GM19238 (cell line): ENCODE measurements at regions not wholly inside any gene's neighbourhood (a gene's known extent, or its start where the extent isn't known, plus 50 kb on each side); places are given as distances from the start of the nearest gene placed in this dataset.
"Not testable (repeated sequence)": the region's sequence is repeated elsewhere in the genome, so short reads cannot be mapped to it uniquely, and the experiment has no call there.

ENCODE experiments used
- DNase-seq: peaks from one replicate; pipeline ENCODE4 v3.0.0; 2011; ENCODE audit warnings: low spot score; ENCODE audit not compliant: insufficient read length

GRCh38 chr4:181811550-181811949 lies 431.7 kb upstream of the TENM3 start:
- DNase-seq = not testable (repeated sequence)

GRCh38 chr4:181819946-181820345 lies 423.3 kb upstream of the TENM3 start:
- no peak for DNase-seq

- no peak for DNase-seq
Measured at GRCh38 chr4:181820553-181820952, 422.6 kb upstream of the TENM3 start.

GRCh38 chr4:181821039-181822004 lies 421.9 kb upstream of the TENM3 start:
- DNase-seq = no peak

GRCh38 chr4:181822005-181822375 lies 421.2 kb upstream of the TENM3 start:
- no peak for DNase-seq

- DNase-seq = no peak
Measured at GRCh38 chr4:181823183-181823582, 420.0 kb upstream of the TENM3 start.

- no peak for DNase-seq
Measured at GRCh38 chr4:181823645-181824044, 419.6 kb upstream of the TENM3 start.

GRCh38 chr4:181825564-181825963 lies 417.6 kb upstream of the TENM3 start:
- no peak for DNase-seq

- DNase-seq = no peak
Measured at GRCh38 chr4:181827246-181827645, 416.0 kb upstream of the TENM3 start.

- DNase-seq = no peak
Measured at GRCh38 chr4:181830404-181831035, 412.7 kb upstream of the TENM3 start.

GRCh38 chr4:181834071-181834470 lies 409.1 kb upstream of the TENM3 start:
- no peak for DNase-seq

GRCh38 chr4:181835348-181835747 lies 407.9 kb upstream of the TENM3 start:
- DNase-seq = no peak

- no peak for DNase-seq
Measured at GRCh38 chr4:181838253-181838652, 404.9 kb upstream of the TENM3 start.

- not testable (repeated sequence) for DNase-seq
Measured at GRCh38 chr4:181843797-181844196, 399.4 kb upstream of the TENM3 start.

GRCh38 chr4:181845617-181846016 lies 397.6 kb upstream of the TENM3 start:
- DNase-seq = no peak

- DNase-seq = no peak
Measured at GRCh38 chr4:181846934-181847333, 396.3 kb upstream of the TENM3 start.

GRCh38 chr4:181848357-181848756 lies 394.8 kb upstream of the TENM3 start:
- no peak for DNase-seq

- DNase-seq = no peak
Measured at GRCh38 chr4:181849472-181849871, 393.7 kb upstream of the TENM3 start.

GRCh38 chr4:181853881-181854511 lies 389.2 kb upstream of the TENM3 start:
- no peak for DNase-seq

GRCh38 chr4:181855307-181855706 lies 387.9 kb upstream of the TENM3 start:
- no peak for DNase-seq

- not testable (repeated sequence) for DNase-seq
Measured at GRCh38 chr4:181857471-181857870, 385.7 kb upstream of the TENM3 start.

GRCh38 chr4:181858741-181859140 lies 384.5 kb upstream of the TENM3 start:
- no peak for DNase-seq
